Duodenal mucosa (tissue), 2 donors: ENCODE measurements at regions not wholly inside any gene's neighbourhood (a gene's known extent, or its start where the extent isn't known, plus 50 kb on each side); places are given as distances from the start of the nearest gene placed in this dataset.
"Not testable (repeated sequence)": the region's sequence is repeated elsewhere in the genome, so short reads cannot be mapped to it uniquely, and the experiment has no call there.

ENCODE experiments used
- H3K27ac ChIP-seq: one replicate; pipeline ENCODE4 v1.7.0; 2013; ENCODE audit warnings: low read depth, low read length
- H3K27me3 ChIP-seq, 2 donors: one replicate each; pipeline ENCODE4 v1.7.0; 2013; ENCODE audit warnings: low read length in 2 of 2, control low read depth in 1 of 2; ENCODE audit not compliant: insufficient read depth in 2 of 2, control insufficient read depth in 1 of 2
- H3K36me3 ChIP-seq, 2 donors: one replicate each; pipeline ENCODE4 v1.7.0; 2013; ENCODE audit warnings: low read length in 2 of 2, control low read depth in 1 of 2; ENCODE audit not compliant: insufficient read depth in 2 of 2, control insufficient read depth in 1 of 2
- H3K4me1 ChIP-seq, 2 donors: one replicate each; pipeline ENCODE4 v1.7.0; 2013; ENCODE audit warnings: low read length in 2 of 2, control low read depth in 1 of 2; ENCODE audit not compliant: insufficient read depth in 2 of 2, control insufficient read depth in 1 of 2
- H3K4me3 ChIP-seq, 2 donors: one replicate each; pipeline ENCODE4 v1.7.0; 2013; ENCODE audit warnings: low read length in 2 of 2, low read depth in 1 of 2
- H3K9ac ChIP-seq, 2 donors: one replicate each; pipeline ENCODE4 v1.7.0; 2013; ENCODE audit warnings: low read length in 2 of 2, low read depth in 1 of 2
- H3K9me3 ChIP-seq, 2 donors: one replicate each; pipeline ENCODE4 v1.7.0; 2013; ENCODE audit warnings: low read length in 2 of 2, control low read depth in 1 of 2; ENCODE audit not compliant: control insufficient read depth in 1 of 2

- no peaks in the 10 kb centered on the region for H3K9me3 ChIP-seq
- H3K9ac ChIP-seq, result no peak overlapping the region
- H3K36me3 ChIP-seq, result no peaks in the 10 kb centered on the region
- no peak overlapping the region for H3K27ac ChIP-seq
- H3K4me3 ChIP-seq, result no peak overlapping the region
- no peaks in the 10 kb centered on the region for H3K27me3 ChIP-seq
- H3K4me1 ChIP-seq, result no peaks in the 10 kb centered on the region
These were observed 437.3 kb upstream of the DYNLRB2 start for GRCh38 chr16:80103463-80103862.

GRCh38 chr16:80100846-80101451 lies 439.8 kb upstream of the DYNLRB2 start:
- Histone ChIP-seq H3K27me3 (no peaks in the 10 kb centered on the region), H3K36me3 (no peaks in the 10 kb centered on the region), H3K27ac (no peak overlapping the region), H3K4me1 (no peaks in the 10 kb centered on the region), H3K4me3 (no peak overlapping the region), H3K9ac (no peak overlapping the region), H3K9me3 (peaks cover 0 to 2% of the 10 kb centered on the region in 2 donors)

GRCh38 chr16:80100186-80100585 lies 440.6 kb upstream of the DYNLRB2 start:
- no peak overlapping the region for H3K9ac ChIP-seq
- no peaks in the 10 kb centered on the region for H3K36me3 ChIP-seq
- H3K9me3 ChIP-seq, result peaks cover 0 to 2% of the 10 kb centered on the region in 2 donors
- no peak overlapping the region for H3K4me3 ChIP-seq
- no peak overlapping the region for H3K27ac ChIP-seq
- H3K27me3 ChIP-seq, result no peaks in the 10 kb centered on the region
- H3K4me1 ChIP-seq, result no peaks in the 10 kb centered on the region

GRCh38 chr16:80097098-80097497 lies 443.7 kb upstream of the DYNLRB2 start:
- Histone ChIP-seq H3K36me3 (no peaks in the 10 kb centered on the region), H3K4me3 (no peak overlapping the region), H3K27ac (no peak overlapping the region), H3K27me3 (no peaks in the 10 kb centered on the region), H3K9me3 (peaks cover 0 to 2% of the 10 kb centered on the region in 2 donors), H3K9ac (no peak overlapping the region), H3K4me1 (no peaks in the 10 kb centered on the region)

- Histone ChIP-seq H3K36me3 (no peaks in the 10 kb centered on the region), H3K27ac (no peak overlapping the region), H3K27me3 (no peaks in the 10 kb centered on the region), H3K9ac (no peak overlapping the region), H3K9me3 (peaks cover 0 to 2% of the 10 kb centered on the region in 2 donors), H3K4me1 (no peaks in the 10 kb centered on the region), H3K4me3 (no peak overlapping the region)
These were observed 448.1 kb upstream of the DYNLRB2 start for GRCh38 chr16:80092681-80093080.

GRCh38 chr16:80091453-80091852 lies 449.3 kb upstream of the DYNLRB2 start:
- not testable (repeated sequence) for H3K27ac ChIP-seq, H3K27me3 ChIP-seq, H3K9ac ChIP-seq, H3K4me3 ChIP-seq, H3K36me3 ChIP-seq, H3K4me1 ChIP-seq, H3K9me3 ChIP-seq

GRCh38 chr16:80085606-80086005 lies 455.2 kb upstream of the DYNLRB2 start:
- Histone ChIP-seq H3K4me1 (peaks cover 11 to 17% of the 10 kb centered on the region in 2 donors), H3K27me3 (no peaks in the 10 kb centered on the region), H3K27ac (no peak overlapping the region), H3K36me3 (no peaks in the 10 kb centered on the region), H3K9ac (no peak overlapping the region), H3K4me3 (no peak overlapping the region), H3K9me3 (no peaks in the 10 kb centered on the region)

- Histone ChIP-seq H3K27me3 (no peaks in the 10 kb centered on the region), H3K9me3 (no peaks in the 10 kb centered on the region), H3K27ac (no peak overlapping the region), H3K4me3 (no peak overlapping the region), H3K36me3 (no peaks in the 10 kb centered on the region), H3K4me1 (peaks cover 17 to 19% of the 10 kb centered on the region in 2 donors), H3K9ac (no peak overlapping the region)
These were observed 456.2 kb upstream of the DYNLRB2 start for GRCh38 chr16:80084614-80085013.

GRCh38 chr16:80084163-80084562 lies 456.6 kb upstream of the DYNLRB2 start:
- no peak overlapping the region for H3K4me3 ChIP-seq
- no peaks in the 10 kb centered on the region for H3K36me3 ChIP-seq
- no peak overlapping the region for H3K9ac ChIP-seq
- H3K27me3 ChIP-seq, result no peaks in the 10 kb centered on the region
- no peak overlapping the region for H3K27ac ChIP-seq
- no peaks in the 10 kb centered on the region for H3K9me3 ChIP-seq
- H3K4me1 ChIP-seq, result peaks cover 17 to 19% of the 10 kb centered on the region in 2 donors

GRCh38 chr16:80082906-80083305 lies 457.9 kb upstream of the DYNLRB2 start:
- no peaks in the 10 kb centered on the region for H3K36me3 ChIP-seq
- H3K9me3 ChIP-seq, result no peaks in the 10 kb centered on the region
- no peak overlapping the region for H3K9ac ChIP-seq
- H3K4me1 ChIP-seq, result peaks cover 17 to 19% of the 10 kb centered on the region in 2 donors
- H3K27me3 ChIP-seq, result no peaks in the 10 kb centered on the region
- H3K4me3 ChIP-seq, result no peak overlapping the region
- H3K27ac ChIP-seq, result no peak overlapping the region

- no peaks in the 10 kb centered on the region for H3K27me3 ChIP-seq
- H3K4me1 ChIP-seq, result peaks cover 17 to 19% of the 10 kb centered on the region in 2 donors
These were observed 458.9 kb upstream of the DYNLRB2 start for GRCh38 chr16:80081846-80082245.

More at GRCh38 chr16:80081846-80082245, 458.9 kb upstream of the DYNLRB2 start:
- Histone ChIP-seq H3K36me3 (no peaks in the 10 kb centered on the region), H3K9ac (no peak overlapping the region), H3K4me3 (no peak overlapping the region), H3K9me3 (no peaks in the 10 kb centered on the region), H3K27ac (no peak overlapping the region)
